Fibroblast of the aortic adventitia (primary cell): ENCODE measurements at regions not wholly inside any gene's neighbourhood (a gene's known extent, or its start where the extent isn't known, plus 50 kb on each side); places are given as distances from the start of the nearest gene placed in this dataset.
"Not testable (repeated sequence)": the region's sequence is repeated elsewhere in the genome, so short reads cannot be mapped to it uniquely, and the experiment has no call there.

Experiments used
- DNase-seq: peaks from one replicate; pipeline ENCODE4 v3.0.0-alpha.2; 2010; ENCODE audit warnings: low read depth
- H3K4me3 ChIP-seq: 2 replicates; pipeline ENCODE4 v1.5.1; 2011; ENCODE audit warnings: low read depth, mild to moderate bottlenecking, control low read depth, low read length, moderate library complexity
- TF ChIP-seq, protein P1 (sequence below): IDR thresholded peaks from 2 replicates; pipeline ENCODE4 v1.5.1; 2011; ENCODE audit warnings: mild to moderate bottlenecking, low read length, control low read depth, inconsistent platforms; ENCODE audit not compliant: insufficient read depth

DNA sequence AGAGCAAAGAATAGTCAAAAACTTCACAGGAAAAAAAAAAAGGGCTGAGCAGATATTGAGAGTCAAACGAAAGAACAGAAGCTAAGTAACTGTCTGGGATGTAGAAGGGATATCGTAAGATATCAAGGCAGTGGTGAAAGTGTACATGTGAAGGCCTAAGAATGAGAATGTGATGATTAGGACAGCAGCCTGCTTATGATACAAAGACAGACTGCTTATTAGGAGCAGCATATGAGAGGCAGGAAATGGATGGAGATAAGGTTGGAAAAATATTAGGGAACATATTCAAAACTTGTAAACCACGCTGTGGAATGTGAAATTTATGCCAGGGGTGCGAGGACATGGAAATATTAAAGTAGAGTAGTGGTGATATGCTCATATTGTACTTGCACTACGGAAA lies 133.1 kb upstream of the FAM174A start:
- TF ChIP-seq, protein P1, sequence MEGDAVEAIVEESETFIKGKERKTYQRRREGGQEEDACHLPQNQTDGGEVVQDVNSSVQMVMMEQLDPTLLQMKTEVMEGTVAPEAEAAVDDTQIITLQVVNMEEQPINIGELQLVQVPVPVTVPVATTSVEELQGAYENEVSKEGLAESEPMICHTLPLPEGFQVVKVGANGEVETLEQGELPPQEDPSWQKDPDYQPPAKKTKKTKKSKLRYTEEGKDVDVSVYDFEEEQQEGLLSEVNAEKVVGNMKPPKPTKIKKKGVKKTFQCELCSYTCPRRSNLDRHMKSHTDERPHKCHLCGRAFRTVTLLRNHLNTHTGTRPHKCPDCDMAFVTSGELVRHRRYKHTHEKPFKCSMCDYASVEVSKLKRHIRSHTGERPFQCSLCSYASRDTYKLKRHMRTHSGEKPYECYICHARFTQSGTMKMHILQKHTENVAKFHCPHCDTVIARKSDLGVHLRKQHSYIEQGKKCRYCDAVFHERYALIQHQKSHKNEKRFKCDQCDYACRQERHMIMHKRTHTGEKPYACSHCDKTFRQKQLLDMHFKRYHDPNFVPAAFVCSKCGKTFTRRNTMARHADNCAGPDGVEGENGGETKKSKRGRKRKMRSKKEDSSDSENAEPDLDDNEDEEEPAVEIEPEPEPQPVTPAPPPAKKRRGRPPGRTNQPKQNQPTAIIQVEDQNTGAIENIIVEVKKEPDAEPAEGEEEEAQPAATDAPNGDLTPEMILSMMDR = no peak
- H3K4me3 ChIP-seq = no peak overlapping the region
- DNase-seq = no peak

DNA sequence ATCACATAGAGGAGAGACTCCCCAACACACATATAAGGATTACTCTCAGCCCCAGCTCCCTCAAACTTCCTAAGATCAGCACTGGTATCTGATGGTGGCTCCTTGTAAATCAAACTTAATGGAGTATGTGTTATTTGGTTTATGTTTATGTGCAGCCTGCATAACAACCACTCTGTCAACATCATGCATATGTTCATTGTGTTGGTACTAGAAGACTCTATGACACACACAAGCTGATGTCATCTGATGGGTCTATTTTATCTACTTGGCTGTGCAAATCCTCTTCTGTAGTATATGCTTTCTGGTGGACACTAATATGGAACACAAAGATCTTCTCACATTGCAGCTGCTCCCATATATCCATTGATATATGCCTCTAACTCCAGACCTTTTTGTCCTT lies 134.0 kb upstream of the FAM174A start:
- TF ChIP-seq, protein P1 = no peak
- no peak overlapping the region for H3K4me3 ChIP-seq
- DNase-seq = no peak

DNA sequence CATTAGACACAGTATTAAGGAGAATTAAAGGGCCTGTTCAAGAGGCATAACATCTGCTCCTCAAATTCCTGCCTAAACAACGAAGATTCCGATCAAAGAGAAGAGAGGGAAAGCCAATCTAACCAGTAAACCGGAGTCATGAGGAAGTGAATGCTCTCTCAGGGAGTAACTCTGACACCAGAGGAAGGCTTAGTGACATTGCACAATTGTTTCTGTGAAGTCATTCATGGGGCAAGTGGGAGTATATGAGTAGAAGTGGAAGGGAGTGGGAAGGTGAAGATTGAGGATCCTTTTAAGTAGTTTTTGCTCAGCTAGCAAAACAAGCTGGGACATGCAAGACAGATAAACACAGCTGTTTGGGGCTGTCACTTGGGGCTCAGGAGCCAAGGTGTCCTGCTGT lies 136.4 kb upstream of the FAM174A start:
- not testable (repeated sequence) for DNase-seq, H3K4me3 ChIP-seq

DNA sequence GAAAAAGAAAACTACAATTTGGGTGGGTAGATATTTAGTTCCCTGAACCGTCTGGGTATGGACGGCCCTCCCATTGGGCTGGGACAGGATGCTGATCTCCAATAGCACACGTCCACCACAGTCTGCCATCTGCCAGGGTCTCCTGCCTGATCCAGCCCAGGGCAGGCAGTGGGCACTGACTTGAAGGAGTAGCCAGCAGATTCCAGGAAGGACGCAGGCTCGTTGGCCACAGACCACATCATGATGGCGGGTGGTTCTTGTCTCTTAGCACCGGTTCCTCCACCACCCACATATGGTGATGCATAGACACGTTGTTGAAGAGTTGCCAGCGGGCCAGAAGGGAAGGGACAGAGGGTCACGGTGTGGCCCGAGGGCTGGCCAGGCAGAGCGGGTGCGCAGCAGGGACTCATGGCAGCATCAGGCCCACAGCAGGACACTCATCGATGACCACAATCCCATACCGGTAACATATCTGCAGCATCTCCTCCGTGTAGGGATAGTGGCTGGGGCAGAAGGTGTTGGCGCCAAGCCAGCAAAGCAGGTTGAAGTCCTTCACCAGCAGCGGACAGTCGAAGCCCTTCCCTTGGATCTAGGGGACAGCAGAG lies 155.8 kb upstream of the FAM174A start:
- H3K4me3 ChIP-seq, DNase-seq: not testable (repeated sequence)

DNA sequence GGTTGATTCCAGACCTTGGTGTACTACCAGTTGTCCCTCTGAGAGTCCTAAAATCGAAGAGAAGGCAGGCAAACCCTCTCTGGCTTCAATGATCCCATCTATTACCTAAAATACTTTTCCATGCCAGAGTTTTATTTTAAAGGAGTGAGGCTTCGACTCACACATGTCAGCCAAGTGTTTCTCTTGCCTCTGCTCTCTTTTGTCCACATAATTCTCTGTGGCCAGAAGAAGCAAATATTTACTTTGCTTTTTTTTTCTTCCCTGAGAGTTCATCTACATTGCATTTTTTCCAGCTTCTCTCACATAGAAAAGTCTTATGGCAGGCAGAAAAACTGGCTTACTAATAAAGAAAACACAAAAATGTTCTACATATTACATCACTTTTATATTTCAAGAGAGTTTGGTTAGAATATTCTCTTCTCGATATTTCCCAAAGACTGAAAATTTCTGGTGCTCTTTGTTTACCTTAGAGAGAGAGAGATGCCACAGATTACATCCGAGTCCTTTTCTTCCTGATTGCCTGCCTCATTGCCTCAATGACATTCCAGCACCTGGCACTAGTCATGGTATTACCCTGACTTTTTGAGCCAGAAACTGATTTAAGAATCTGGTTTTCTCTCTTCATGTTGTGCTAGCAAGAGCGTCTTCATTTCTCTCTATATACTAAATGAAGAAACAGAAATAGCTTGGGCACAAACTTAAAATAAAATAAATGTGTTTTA lies 170.3 kb upstream of the FAM174A start:
- DNase-seq, H3K4me3 ChIP-seq: not testable (repeated sequence)

DNA sequence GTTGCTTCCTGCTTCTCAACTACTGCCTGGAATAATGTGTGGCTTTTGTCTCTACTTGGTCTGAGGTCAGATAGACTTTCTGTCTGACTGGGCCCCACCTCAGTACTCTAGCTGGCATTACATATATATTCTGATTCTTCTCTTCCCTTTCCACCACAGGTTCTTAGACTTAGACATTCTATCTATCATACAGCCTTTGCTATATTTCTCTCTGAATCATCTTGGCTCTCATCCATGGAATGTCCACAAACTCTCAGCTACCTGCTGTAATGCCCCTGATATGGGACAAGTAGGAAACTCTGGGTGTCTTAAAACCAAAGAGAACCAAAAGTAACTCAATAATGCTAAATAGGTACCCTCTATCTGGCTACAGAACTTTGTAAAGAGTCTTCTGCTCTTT lies 170.8 kb upstream of the FAM174A start:
- DNase-seq, H3K4me3 ChIP-seq: not testable (repeated sequence)

DNA sequence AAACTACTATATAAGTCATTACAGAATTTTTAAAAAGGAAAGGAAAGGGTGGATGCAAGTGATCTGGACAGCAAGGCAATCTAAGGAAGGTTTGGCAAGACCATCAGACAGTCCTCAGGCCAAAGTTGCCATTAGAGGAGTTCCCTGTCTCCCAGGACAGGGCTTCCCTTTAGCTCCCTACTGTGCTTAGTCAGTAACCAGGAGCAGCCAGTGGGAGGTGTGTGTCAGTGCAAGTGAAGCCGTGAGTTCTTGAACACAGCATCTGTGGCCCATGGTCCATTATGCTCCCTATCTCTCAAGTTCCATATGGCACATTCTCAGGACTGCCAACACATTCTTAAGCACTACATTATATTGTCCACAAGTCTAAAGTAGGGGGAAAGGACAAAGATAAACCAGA lies 175.2 kb upstream of the FAM174A start:
- not testable (repeated sequence) for DNase-seq

DNA sequence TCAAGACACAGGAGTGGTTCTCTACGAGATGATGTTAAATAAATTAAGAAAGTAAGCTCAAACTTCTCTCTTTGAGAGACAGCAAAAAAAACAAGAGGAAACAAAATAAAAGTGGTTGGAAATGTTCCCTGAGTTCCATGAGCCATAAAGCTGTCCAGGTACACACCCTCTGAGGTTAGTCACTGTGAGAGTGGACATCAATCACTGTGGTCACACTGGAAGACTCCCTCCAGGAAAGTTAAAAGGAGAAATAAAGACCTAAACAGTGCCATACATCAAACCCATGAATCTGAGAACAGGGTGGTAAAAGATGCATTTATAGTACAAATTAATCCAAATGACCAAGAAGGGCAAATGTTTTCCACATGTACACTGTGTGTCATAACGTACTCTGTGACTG lies 188.9 kb upstream of the FAM174A start:
- not testable (repeated sequence) for DNase-seq, H3K4me3 ChIP-seq

More for the DNA sequence above, 175.2 kb upstream of the FAM174A start:
- H3K4me3 ChIP-seq = not testable (repeated sequence)

DNA sequence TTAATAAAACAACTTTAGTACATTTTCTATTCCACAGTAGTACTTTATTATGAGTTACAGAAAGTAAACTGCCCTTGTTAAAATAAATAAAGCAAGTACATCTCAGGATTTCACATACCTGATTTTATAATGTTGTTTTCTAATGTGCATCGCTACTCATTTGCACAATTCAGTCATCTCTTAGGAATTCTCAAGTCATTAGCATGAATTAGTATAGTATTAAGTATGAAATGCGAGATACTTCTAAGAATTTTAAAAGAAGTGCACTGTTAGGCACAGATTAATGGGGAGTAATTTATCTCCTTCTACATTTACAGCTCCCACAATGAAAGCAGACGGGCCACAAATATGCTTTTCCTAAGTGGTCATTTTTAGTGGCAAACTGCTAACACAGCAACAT lies 193.7 kb upstream of the FAM174A start:
- not testable (repeated sequence) for DNase-seq, H3K4me3 ChIP-seq

DNA sequence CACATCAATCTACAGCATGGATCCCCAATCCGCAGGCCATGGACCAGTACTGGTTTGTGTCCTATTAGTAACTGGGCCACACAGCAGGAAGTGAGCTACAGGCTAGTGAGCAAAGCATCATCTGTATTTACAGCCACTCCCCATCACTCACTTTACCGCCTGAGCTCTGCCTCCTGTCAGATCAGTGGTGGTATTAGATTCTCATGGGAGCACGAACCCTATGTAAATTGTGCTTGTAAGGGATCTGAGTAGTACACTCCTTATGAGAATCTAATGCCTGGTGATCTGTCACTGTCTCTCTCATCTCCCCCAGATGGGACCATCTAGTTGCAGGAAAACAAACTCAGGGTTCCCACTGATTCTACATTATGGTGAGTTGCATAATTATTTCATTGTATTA lies 212.7 kb upstream of the FAM174A start:
- TF ChIP-seq, protein P1 = no peak
- no peak for DNase-seq
- no peak overlapping the region for H3K4me3 ChIP-seq

DNA sequence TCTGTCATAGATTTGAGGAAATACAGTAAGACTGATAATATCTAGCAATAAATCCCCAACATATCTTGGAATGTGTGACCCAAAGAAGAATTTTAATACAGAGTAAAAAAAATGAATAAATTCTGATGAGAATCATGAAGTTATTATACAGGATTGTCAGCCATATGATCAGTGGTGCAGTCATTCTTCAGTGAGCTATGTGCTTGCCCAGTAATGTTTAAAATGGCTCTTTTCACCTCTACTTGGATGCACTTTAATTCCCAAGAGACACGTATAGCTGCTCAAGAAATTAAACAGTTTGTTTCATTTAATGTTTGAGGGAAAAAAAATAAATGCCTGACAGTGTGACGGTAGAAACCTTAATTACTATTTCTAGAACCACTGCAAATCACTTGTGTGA lies 215.3 kb upstream of the FAM174A start:
- H3K4me3 ChIP-seq = no peak overlapping the region
- DNase-seq = no peak
- TF ChIP-seq, protein P1 = no peak
